HCT116 (cell line): ENCODE measurements at regions not wholly inside any gene's neighbourhood (a gene's known extent, or its start where the extent isn't known, plus 50 kb on each side); places are given as distances from the start of the nearest gene placed in this dataset.

ENCODE experiments used
- ATAC-seq: fragments of 200-7000 bp; cut with Tn5 transposase; 2 replicates; pipeline ENCODE4 v1.9.1; 2020; ENCODE audit warnings: mild to moderate bottlenecking, moderate library complexity
- BruUV-seq: library from RNA; stranded (reverse); fragments of 400-500 nt; replicated peaks from 2 replicates; lab custom pipeline; 2021; lab: Mats Ljungman, UMichigan
- CTCF ChIA-PET: fragments of 300-600 bp; sonication (Branson Sonifier 250); formaldehyde crosslinking; loops from one replicate; lab custom pipeline; 2021; ENCODE audit warnings: antibody characterized with exemption; lab: Charles Lee
- POLR2A ChIA-PET: fragments of 300-600, 350-600 bp; sonication (Branson Sonifier 250); formaldehyde crosslinking; loops from one replicate; lab custom pipeline; 2021; ENCODE audit warnings: antibody characterized with exemption; lab: Charles Lee
- RAD21 ChIA-PET, 2 experiments: fragments of 300-600 bp; sonication (Branson Sonifier 250); formaldehyde crosslinking; loops; one replicate each; lab custom pipeline; 2023; ENCODE audit warnings: low total read pairs in 2 of 2; ENCODE audit not compliant: uncharacterized antibody in 2 of 2, unreplicated experiment in 2 of 2, low non-redundant PET in 1 of 2; lab: Charles Lee
- DNase-seq: peaks from one replicate; pipeline ENCODE4 v3.0.0-alpha.2; 2010; ENCODE audit warnings: low read depth, low spot score
- H2AFZ ChIP-seq: fragments of 200-600 bp; shearing (Covaris generic), sonication (generic); 2 replicates; pipeline ENCODE4 v1.6.1; 2017; ENCODE audit warnings: low read depth, mixed run types, mixed read lengths, antibody characterized with exemption, low read length; ENCODE audit not compliant: poor library complexity, severe bottlenecking
- H3K27ac ChIP-seq: 2 replicates; pipeline ENCODE4 v1.5.1; 2012; ENCODE audit warnings: low read depth, low read length
- H3K27me3 ChIP-seq: fragments of 200-600 bp; sonication (generic); 2 replicates; pipeline ENCODE4 v1.6.1; 2016; ENCODE audit warnings: mixed run types, low read length, mixed read lengths; ENCODE audit not compliant: insufficient read depth
- H3K36me3 ChIP-seq, 2 experiments: fragments of 200-500 bp in 1 of 2; fragments of 200-600 bp in 1 of 2; sonication (Bioruptor generic) in 1 of 2; sonication (generic) in 1 of 2; 2 replicates each; pipeline versions ENCODE4 v1.5.1 to v1.6.1; 2014 to 2016; ENCODE audit warnings: low read length in 2 of 2, inconsistent platforms in 1 of 2, mixed read lengths in 1 of 2, mixed run types in 1 of 2; ENCODE audit not compliant: insufficient read depth in 2 of 2, control insufficient read depth in 1 of 2
- H3K4me1 ChIP-seq, 2 experiments: fragments of 200-600 bp in 1 of 2; sonication (generic) in 1 of 2; 2 replicates each; pipeline versions ENCODE4 v1.5.1 to v1.6.1; 2012 to 2017; ENCODE audit warnings: low read length in 2 of 2, inconsistent platforms in 1 of 2, mild to moderate bottlenecking in 1 of 2, mixed read lengths in 1 of 2, mixed run types in 1 of 2, moderate library complexity in 1 of 2; ENCODE audit not compliant: insufficient read depth in 2 of 2, control insufficient read depth in 1 of 2
- H3K4me2 ChIP-seq: fragments of 200-600 bp; sonication (generic); 2 replicates; pipeline ENCODE4 v1.6.1; 2017; ENCODE audit warnings: mixed run types, low read length, mixed read lengths
- H3K4me3 ChIP-seq, 2 experiments: fragments of 200-600 bp in 1 of 2; sonication (generic) in 1 of 2; replicated peaks in 1 of 2; 2 replicates each; pipeline ENCODE4 v1.5.1; 2011 to 2016; ENCODE audit warnings: low read length in 2 of 2, control low read depth in 1 of 2, low read depth in 1 of 2, mild to moderate bottlenecking in 1 of 2, mixed read lengths in 1 of 2, mixed run types in 1 of 2
- H3K79me2 ChIP-seq: fragments of 200-600 bp; sonication (generic); 2 replicates; pipeline ENCODE4 v1.6.1; 2017; ENCODE audit warnings: mild to moderate bottlenecking, mixed run types, low read length, moderate library complexity, mixed read lengths; ENCODE audit not compliant: insufficient read depth
- H3K9ac ChIP-seq: fragments of 200-600 bp; sonication (generic); 2 replicates; pipeline ENCODE4 v1.6.1; 2016; ENCODE audit warnings: low read length, mixed read lengths
- H3K9me2 ChIP-seq: fragments of 200-600 bp; sonication (generic), shearing (Covaris generic); 2 replicates; pipeline ENCODE4 v1.6.1; 2017; ENCODE audit warnings: mixed run types, mild to moderate bottlenecking, moderate library complexity; ENCODE audit not compliant: insufficient read depth
- H3K9me3 ChIP-seq, 2 experiments: fragments of 200-500 bp in 1 of 2; fragments of 200-600 bp in 1 of 2; sonication (Bioruptor generic) in 1 of 2; sonication (generic) in 1 of 2; 2 replicates each; pipeline ENCODE4 v1.6.1; 2014 to 2017; ENCODE audit warnings: low read length in 2 of 2, mixed read lengths in 2 of 2, inconsistent platforms in 1 of 2, low read depth in 1 of 2, mild to moderate bottlenecking in 1 of 2, mixed run types in 1 of 2, moderate library complexity in 1 of 2; ENCODE audit not compliant: control insufficient read depth in 1 of 2, insufficient read depth in 1 of 2
- H4K20me1 ChIP-seq: fragments of 200-600 bp; sonication (generic), shearing (Covaris generic); 2 replicates; pipeline ENCODE4 v1.6.1; 2017; ENCODE audit warnings: mixed run types, mild to moderate bottlenecking, moderate library complexity; ENCODE audit not compliant: insufficient read depth
- CEBPB ChIP-seq: IDR thresholded peaks from 2 replicates; pipeline ENCODE4 v1.6.1; 2012; ENCODE audit warnings: low read depth
- CTCF ChIP-seq, 3 experiments: fragments of 200-600 bp in 1 of 3; sonication (generic) in 1 of 3; IDR thresholded peaks in 2 of 3; conservative IDR thresholded peaks in 1 of 3; 2 replicates each; pipeline ENCODE4 v1.5.1; 2012 to 2017; ENCODE audit warnings: low read depth in 2 of 3, low read length in 2 of 3, antibody characterized with exemption in 1 of 3, borderline replicate concordance in 1 of 3, control low read depth in 1 of 3, mild to moderate bottlenecking in 1 of 3, mixed read lengths in 1 of 3, mixed run types in 1 of 3, moderate library complexity in 1 of 3; ENCODE audit not compliant: insufficient read depth in 1 of 3
- ELF1 ChIP-seq: IDR thresholded peaks from 2 replicates; pipeline ENCODE4 v1.6.1; 2012; ENCODE audit warnings: low read depth, borderline replicate concordance
- EZH2 ChIP-seq: fragments of 200-600 bp; sonication (generic); IDR thresholded peaks from 2 replicates; pipeline ENCODE4 v1.6.1; 2017; ENCODE audit warnings: antibody characterized with exemption, mixed run types
- JUND ChIP-seq: IDR thresholded peaks from 2 replicates; pipeline ENCODE4 v1.6.1; 2012
- MAX ChIP-seq: IDR thresholded peaks from 2 replicates; pipeline ENCODE4 v1.6.1; 2012
- POLR2A ChIP-seq: IDR thresholded peaks from 2 replicates; pipeline ENCODE4 v1.7.0; 2011; ENCODE audit warnings: borderline replicate concordance; ENCODE audit not compliant: insufficient read depth, insufficient read length; ENCODE audit errors: extremely low read depth
- POLR2AphosphoS5 ChIP-seq: IDR thresholded peaks from 2 replicates; pipeline ENCODE4 v1.6.1; 2011; ENCODE audit warnings: mild to moderate bottlenecking, low read depth, low read length, moderate library complexity
- REST ChIP-seq: IDR thresholded peaks from 2 replicates; pipeline ENCODE4 v1.6.1; 2012; ENCODE audit warnings: low read depth
- SIN3A ChIP-seq: IDR thresholded peaks from 2 replicates; pipeline ENCODE4 v1.6.1; 2012; ENCODE audit warnings: low read depth
- SRF ChIP-seq: IDR thresholded peaks from 2 replicates; pipeline ENCODE4 v1.6.1; 2012; ENCODE audit warnings: low read depth
- TCF7L2 ChIP-seq: IDR thresholded peaks from 2 replicates; pipeline ENCODE4 v1.7.0; 2011; ENCODE audit warnings: borderline replicate concordance, inconsistent platforms; ENCODE audit not compliant: insufficient read depth, insufficient read length; ENCODE audit errors: extremely low read depth
- YY1 ChIP-seq: IDR thresholded peaks from 2 replicates; pipeline ENCODE4 v1.6.1; 2011; ENCODE audit warnings: low read length, low read depth, moderate library complexity, mild to moderate bottlenecking; ENCODE audit not compliant: insufficient replicate concordance; ENCODE audit errors: extremely low read depth
- ZFX ChIP-seq: fragments of 450-650 bp; IDR thresholded peaks from 2 replicates; pipeline ENCODE4 v1.6.1; 2017
- intact Hi-C: fragments of 100-400 bp; cut with micrococcal nuclease; formaldehyde crosslinking; loops from 2 replicates; pipeline ENCODE4 v1.10.0; 2022

GRCh38 chr15:72932472-72932871, 119.8 kb upstream of the NEO1 start (continued):
- TF ChIP-seq MAX: no peak
- no peak for TF ChIP-seq CEBPB

- TF ChIP-seq ZFX (no peak), POLR2AphosphoS5 (no peak), YY1 (no peak), EZH2 (no peak), ELF1 (no peak), SRF (no peak), JUND (no peak), REST (no peak), TCF7L2 (no peak), MAX (no peak), POLR2A (no peak), SIN3A (no peak), CTCF (IDR thresholded peaks at IDR 0.05 in 2 of 3, conservative IDR thresholded peaks at IDR 0.05 in 1 of 3; ENCODE audit: borderline replicate concordance in 1 of 3, insufficient read depth in 1 of 3, low read depth in 2 of 3, low read length in 2 of 3) (no peak)
- Histone ChIP-seq H3K27me3 (peaks cover 7% of the 10 kb centered on the region; the same call in 1 of the 2 replicates), H3K36me3 (no peaks in the 10 kb centered on the region), H3K9me2 (no peaks in the 10 kb centered on the region), H3K79me2 (no peaks in the 10 kb centered on the region), H3K4me2 (no peak overlapping the region), H3K27ac (no peak overlapping the region), H3K9me3 (no peaks in the 10 kb centered on the region), H3K4me3 (no peak overlapping the region), H4K20me1 (no peaks in the 10 kb centered on the region), H3K4me1 (no peaks in the 10 kb centered on the region), H3K9ac (no peak overlapping the region), H2AFZ (no peak overlapping the region)
- no peak for ATAC-seq
- no peak for DNase-seq
- BruUV-seq: no TSS peak
- ChIA-PET POLR2A (no interaction called here), RAD21 (no interaction called here), CTCF (no interaction called here)
- intact Hi-C loops: no loop called here
Observed at GRCh38 chr15:72927451-72927850, 124.8 kb upstream of the NEO1 start.
